NCI-H2029 (cell line): ENCODE measurements at regions not wholly inside any gene's neighbourhood (a gene's known extent, or its start where the extent isn't known, plus 50 kb on each side); places are given as distances from the start of the nearest gene placed in this dataset.
"Not testable (repeated sequence)": the region's sequence is repeated elsewhere in the genome, so short reads cannot be mapped to it uniquely, and the experiment has no call there.

Experiments
- DNase-seq: peaks from one replicate; lab custom pipeline; 2025; lab: John Stamatoyannopoulos, UW

DNA sequence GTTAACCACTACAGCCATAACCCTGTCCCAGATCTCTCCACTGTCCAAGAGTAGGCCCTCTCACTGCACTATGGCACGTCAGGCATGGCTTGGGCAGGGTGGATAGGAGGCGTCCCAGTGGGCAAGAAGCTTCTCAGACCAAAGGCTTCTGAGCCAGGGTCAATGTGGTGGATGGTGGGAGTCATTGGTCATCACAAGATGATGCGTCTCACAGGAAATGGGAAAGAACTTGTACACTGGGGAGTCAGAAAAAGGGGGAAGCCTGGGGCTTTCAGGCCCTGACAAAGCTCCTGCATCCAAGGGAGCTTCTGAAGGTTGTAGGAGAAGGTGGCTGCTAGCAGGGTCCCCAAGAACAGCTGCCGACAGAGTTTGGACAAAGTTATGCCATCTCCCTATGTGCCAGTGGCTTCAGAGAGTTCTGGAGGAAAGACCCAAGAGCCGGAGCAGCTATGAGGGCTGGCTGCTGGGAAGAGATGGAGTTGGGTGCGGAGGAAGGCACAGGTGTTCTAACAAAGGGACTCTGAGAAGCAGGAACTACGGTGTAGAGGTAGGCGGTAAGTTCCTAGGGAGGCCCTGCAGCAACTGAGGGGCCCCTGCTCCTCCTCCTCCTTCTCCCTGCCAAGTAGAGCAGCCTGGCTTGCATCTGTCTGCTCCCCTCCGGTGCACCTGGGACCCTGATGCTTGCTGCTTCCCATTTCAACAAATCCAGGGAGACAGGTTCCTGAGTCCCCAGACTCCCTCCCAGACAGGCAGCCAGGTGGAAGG is 81.1 kb downstream of the ARL6IP4 start:
- DNase-seq: no peak

GRCh38 chr12:123059500-123059899 is 79.0 kb downstream of the ARL6IP4 start:
- DNase-seq: no peak

DNA sequence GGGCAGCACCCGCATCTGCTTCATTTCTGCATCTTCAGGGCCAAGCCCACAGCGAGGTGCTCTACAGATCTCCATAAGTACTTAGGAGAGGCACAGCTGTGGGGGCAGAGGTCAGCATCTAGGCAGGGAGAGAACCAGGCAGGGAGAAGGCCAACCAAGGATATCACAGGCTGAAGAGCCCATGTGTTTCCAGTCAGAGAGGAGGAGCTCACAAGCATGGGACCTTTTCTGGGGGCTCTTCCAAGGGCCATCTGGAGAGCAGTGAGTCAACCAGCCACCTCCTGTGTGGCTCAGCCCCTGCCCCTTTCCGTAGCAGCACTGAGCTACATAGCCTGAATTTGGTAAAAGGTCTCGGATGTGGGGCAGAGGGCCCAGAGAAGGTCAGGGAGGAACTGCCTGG is 78.5 kb downstream of the ARL6IP4 start:
- DNase-seq: no peak

DNA sequence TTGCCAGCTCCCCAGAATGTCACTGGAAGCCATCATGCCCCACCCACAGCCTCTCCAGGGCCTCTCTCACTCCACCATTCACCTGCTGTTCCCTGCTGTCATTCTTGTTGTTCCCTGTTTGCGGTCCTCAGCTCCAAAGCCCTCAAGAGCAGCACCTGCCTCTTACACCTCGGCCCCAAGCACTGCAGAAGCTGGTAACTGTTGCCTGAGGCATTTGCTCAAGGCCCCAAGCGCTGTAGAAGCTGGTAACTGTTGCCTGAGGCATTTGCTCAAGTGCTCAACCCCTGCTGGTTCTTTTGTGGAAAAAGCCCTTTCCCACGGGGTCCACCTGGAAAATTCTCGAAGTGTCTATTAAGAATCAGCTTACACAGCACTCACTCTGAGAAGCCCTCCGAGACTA is 78.0 kb downstream of the ARL6IP4 start:
- DNase-seq: peak; percentile 81

DNA sequence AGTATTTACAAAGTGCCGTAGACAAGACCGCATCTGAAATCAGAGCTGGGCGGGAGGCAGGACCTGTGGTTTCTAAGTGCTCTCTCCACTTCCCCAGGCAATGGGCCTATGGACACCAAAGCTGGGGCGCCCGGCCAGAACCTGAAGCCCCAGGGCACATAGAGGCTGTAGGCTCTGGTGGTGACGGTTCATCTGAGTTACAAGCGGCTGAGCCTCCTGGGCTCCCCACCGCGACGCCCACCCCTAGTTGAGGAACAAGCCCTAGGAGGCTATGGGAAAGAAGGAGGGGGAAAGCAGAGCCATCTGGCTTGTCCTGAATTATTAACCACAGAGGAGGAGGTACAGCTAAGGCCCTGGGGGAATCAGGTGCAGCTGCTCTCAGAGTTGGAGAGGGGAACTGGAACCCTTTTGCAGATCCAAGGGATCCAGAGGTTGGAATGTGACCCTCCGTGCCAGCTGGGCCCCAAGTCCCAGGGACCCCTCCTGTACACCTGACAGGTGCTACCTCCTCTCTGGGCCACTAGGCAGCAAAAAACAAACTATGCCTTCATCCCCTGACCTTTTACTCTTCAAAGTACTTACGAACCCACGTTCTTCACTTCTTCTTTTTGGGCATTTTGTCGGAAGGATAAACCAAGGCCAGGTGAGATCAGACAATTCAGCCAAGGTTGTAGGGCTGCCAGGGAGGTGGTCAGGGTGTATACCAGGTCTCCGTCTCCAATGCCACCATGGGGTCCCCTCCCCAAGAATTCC is 77.2 kb downstream of the ARL6IP4 start:
- DNase-seq: peak; percentile 93

DNA sequence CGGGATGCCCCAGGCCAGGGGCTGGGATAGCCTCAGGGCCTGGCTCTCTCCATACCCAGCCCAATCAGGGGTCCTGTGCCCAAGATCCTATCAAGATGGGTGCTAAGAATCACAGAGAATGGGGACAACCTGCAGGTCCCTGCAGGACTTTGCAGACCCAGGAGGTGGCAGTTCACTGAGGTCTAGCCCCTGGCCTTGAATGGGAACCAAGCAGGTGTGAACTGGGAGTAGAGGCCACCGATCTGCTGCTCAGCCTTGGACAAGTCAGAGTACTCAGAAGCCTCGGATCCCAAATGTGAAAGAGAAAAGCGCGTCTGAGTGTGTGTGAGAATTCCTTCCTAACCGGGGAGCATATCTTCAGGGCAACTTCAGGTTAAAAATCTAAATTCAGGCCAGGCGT is 76.2 kb downstream of the ARL6IP4 start:
- no peak for DNase-seq

- no peak for DNase-seq
Measured at GRCh38 chr12:123056053-123056452, 75.6 kb downstream of the ARL6IP4 start.

DNA sequence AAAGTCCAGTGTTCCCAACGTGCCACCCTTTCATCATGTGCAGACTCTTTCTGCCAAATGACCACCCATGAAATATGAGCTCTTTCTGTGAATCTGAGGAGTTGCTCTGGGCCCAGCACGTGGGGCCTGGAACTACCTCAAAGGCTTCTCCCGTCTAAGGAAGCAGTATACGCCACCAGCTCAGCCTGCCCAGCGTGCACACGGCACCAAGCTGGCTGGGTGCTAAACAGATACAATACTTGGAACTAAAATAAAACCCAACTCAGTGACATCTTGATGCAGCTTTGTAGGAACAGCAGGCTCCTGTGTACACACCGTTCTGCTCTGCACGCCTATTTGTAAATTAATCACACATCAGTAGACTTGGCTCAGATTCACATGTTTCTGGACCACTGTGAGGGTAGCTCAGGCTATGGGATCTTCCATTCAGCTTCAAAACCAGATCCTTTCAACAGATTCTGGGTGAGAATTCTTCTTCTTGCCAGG is 74.8 kb downstream of the ARL6IP4 start:
- no peak for DNase-seq

- no peak for DNase-seq
Measured at GRCh38 chr12:123054371-123054770, 73.9 kb downstream of the ARL6IP4 start.

DNA sequence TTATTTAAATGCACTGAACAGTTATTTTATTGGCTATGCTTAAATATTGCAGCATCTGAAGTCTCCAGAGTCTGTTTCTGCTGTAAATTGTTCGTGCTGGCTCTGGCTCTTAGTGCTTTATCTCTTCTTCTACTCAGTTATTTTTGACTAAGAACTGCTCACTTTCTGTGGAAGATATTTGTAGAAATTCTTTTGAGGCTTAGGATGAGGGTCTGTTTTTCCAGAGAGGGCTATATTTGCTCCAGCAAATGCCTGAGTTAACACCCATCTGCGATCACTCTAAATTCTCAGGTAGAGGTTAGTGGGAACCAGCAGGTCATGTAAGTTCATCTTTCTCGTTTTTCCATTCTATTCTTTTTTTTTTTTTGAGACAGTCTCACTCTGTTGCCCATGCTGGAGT is 71.1 kb downstream of the ARL6IP4 start:
- no peak for DNase-seq

DNA sequence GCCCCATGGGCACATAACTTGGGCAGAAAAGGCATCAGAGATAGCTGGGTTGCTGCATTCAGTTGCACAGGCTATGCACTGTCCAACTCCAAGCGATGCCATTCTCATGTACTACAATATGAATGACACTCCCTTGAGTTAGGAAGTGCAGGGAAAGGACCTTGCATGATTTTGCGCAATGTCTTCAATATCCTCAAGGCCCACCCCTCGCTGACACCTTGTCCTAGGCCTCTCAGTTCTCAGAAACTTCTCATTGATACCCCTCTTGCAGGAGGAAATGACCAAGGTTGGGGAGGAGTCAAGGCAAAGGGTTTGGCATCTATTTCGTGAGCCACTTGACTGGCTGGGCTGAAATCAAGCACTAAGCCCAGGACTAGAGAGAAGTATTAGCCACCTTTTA is 70.4 kb downstream of the ARL6IP4 start:
- DNase-seq: no peak

GRCh38 chr12:123050331-123050831 is 69.9 kb downstream of the ARL6IP4 start:
- no peak for DNase-seq

- no peak for DNase-seq
Measured at GRCh38 chr12:123049398-123050240, 69.1 kb downstream of the ARL6IP4 start.

GRCh38 chr12:123047892-123048291 is 67.4 kb downstream of the ARL6IP4 start:
- not testable (repeated sequence) for DNase-seq

- no peak for DNase-seq
Measured at GRCh38 chr12:123047289-123047688, 66.8 kb downstream of the ARL6IP4 start.

DNA sequence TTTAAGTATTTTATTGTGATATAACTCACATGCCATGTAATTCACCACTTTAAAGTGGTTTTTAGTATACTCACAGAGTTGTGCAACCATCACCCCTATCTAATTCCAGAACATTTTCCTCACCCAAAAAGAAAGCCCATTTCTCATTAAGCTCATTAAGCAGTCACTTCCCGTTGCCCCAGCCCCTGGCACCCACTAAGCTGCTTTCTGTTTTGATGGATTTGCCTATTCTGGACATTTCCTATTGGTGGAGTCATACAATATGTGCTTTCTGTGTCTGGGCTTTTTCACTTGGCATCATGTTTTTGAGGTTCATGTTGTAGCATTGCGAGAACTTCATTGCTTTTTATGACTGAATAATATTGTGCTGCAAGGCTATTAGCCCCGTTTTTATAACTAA is 66.0 kb downstream of the ARL6IP4 start:
- no peak for DNase-seq

- no peak for DNase-seq
Measured at GRCh38 chr12:123045678-123046077, 65.2 kb downstream of the ARL6IP4 start.

- no peak for DNase-seq
Measured at GRCh38 chr12:123044351-123044750, 63.9 kb downstream of the ARL6IP4 start.

- peak; percentile 65 for DNase-seq
Measured at GRCh38 chr12:123043536-123044001, 63.1 kb downstream of the ARL6IP4 start.

DNA sequence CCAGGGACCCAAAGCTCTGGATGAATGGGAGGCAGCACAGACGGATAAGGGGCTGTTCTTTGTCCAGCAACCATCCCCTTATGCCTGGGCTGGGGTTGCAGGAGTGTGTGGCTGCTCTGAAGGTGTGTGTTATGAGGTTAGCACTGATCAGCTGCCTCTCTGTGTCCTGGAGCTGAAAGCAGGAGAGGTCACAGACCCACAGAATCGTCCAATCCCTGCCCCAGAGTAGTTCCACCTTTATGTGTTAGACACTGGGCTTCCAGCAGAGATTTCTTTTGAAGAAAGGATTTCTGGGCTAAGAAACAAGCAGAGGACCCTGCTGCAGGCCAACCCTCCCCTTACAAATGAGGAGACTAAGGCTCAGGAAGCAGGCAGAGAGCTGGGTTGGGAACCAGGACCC is 62.4 kb downstream of the ARL6IP4 start:
- DNase-seq: no peak

DNA sequence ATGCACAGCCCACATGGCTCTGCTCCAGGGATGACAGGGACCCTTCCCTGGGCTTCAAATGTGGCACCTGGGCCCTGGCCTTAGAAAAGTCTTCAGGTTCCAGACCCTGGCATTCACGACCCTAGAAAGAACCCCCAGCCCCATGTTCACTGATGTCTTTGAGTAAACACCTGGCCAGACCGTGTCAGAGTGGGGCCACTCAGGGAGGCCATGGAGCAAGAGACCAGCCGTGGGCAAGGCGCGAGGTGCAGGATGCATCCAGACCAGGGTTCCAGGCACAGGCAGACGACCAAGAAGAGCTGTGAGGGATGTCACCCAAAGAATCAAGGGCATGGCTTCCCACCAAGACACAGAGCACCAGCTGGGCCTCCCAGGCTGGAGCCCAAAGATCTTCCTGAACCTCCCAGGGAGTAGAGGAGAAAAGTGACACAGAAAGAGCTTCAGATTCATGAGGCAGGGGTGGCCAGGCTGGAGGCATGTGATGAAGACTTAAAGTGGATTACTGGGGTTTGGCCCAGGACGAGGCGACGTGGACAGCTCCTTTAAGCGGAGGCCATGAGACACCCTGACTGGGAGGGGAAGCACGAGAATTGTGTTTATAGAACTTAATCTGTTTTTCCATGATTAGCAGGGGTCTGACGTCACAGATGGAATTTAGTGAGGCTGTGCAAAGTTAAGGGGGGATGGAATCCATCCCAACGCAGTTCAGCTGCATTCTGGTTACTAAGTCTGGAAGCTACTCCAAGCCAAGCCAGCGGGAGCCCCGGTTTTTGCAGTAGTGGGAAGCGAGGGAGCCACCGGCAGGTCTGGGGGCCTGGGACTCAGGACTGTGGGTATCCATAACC is 61.6 kb downstream of the ARL6IP4 start:
- DNase-seq: no peak
